ENCODE measurements at regions not wholly inside any gene's neighbourhood (a gene's known extent, or its start where the extent isn't known, plus 50 kb on each side); places are given as distances from the start of the nearest gene placed in this dataset.
"Not testable (repeated sequence)": the region's sequence is repeated elsewhere in the genome, so short reads cannot be mapped to it uniquely, and the experiment has no call there.

GRCh38 chr2:101581675-101582299 lies 106.9 kb upstream of the RFX8 start:
- no peak for TF ChIP-seq CTCF (IDR thresholded peaks at IDR 0.05; ENCODE audit: control insufficient read depth, extremely low read depth, insufficient read depth)
- no peak overlapping the region for H3K4me3 ChIP-seq (ENCODE audit: low read depth, low read length)
- DNase-seq (ENCODE audit: low read depth) = no peak

GRCh38 chr2:101580528-101580927 lies 105.6 kb upstream of the RFX8 start:
- no peak for DNase-seq (ENCODE audit: low read depth)
- H3K4me3 ChIP-seq (ENCODE audit: low read depth, low read length) = no peak overlapping the region
- TF ChIP-seq CTCF (IDR thresholded peaks at IDR 0.05; ENCODE audit: control insufficient read depth, extremely low read depth, insufficient read depth) = no peak

DNA sequence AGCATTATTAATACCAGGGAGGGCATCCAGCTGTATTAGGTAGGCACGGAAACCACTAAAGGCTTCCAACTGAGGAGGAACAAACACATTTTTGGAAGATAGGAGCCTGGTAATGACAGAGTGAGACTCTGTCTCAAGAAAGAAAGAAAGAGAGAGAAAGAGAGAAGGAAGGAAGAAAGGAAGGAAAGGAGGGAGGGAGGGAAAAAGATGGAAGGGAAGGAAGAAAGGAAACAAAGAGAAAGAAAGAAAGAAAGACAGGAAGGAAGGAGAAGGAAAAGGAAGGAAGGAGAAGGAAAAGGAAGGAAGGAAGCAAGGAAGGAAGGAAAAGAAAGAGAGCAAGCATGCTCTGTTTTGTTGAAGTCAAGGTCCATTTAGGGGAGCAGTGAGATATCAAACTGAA lies 103.8 kb upstream of the RFX8 start:
- DNase-seq (ENCODE audit: low read depth) = no peak
- no peak overlapping the region for H3K4me3 ChIP-seq (ENCODE audit: low read depth, low read length)
- no peak for TF ChIP-seq CTCF (IDR thresholded peaks at IDR 0.05; ENCODE audit: control insufficient read depth, extremely low read depth, insufficient read depth)

DNA sequence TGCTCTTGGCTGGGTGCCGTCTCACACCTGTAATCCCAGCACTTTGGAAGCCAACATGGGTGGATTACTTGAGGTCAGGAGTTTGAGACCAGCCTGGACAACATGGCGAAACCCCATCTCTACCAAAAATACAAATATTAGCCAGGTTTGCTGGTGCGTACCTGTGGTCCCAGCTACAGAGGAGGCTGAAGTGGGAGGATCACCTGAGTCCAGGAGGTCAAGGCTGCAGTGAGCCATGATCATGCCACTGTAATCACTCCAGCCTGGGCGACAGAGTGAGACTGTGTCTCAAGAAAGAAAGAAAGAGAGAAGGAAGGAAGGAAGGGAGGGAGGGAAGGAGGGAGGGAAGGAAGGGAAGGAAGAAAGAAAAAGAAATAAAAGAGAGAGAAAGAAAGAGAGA lies 103.2 kb upstream of the RFX8 start:
- not testable (repeated sequence) for H3K4me3 ChIP-seq (ENCODE audit: low read depth, low read length); DNase-seq (ENCODE audit: low read depth)

GRCh38 chr2:101577173-101577572 lies 102.3 kb upstream of the RFX8 start:
- DNase-seq (ENCODE audit: low read depth) = no peak
- no peak overlapping the region for H3K4me3 ChIP-seq (ENCODE audit: low read depth, low read length)
- no peak for TF ChIP-seq CTCF (IDR thresholded peaks at IDR 0.05; ENCODE audit: control insufficient read depth, extremely low read depth, insufficient read depth)

DNA sequence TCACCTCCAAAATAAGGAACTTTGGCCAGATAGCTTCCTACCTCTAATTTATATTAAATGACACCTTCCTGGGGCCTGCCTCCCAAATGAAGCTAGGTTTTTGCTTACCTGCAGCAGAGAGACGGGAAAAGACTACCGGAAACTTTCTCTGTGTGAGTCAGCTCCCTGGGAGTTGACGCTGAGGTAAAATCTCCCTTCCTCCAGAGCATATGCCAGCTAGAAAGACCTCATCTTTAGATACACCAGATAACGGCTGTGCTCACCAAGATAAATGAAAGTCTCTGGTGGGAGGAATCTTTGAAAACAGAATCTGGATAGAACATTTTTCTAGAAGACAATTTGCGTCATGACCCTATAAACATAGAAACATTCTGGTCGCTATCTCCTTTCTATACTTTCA lies 99.7 kb upstream of the RFX8 start:
- DNase-seq (ENCODE audit: low read depth) = no peak
- no peak for TF ChIP-seq CTCF (IDR thresholded peaks at IDR 0.05; ENCODE audit: control insufficient read depth, extremely low read depth, insufficient read depth)

DNA sequence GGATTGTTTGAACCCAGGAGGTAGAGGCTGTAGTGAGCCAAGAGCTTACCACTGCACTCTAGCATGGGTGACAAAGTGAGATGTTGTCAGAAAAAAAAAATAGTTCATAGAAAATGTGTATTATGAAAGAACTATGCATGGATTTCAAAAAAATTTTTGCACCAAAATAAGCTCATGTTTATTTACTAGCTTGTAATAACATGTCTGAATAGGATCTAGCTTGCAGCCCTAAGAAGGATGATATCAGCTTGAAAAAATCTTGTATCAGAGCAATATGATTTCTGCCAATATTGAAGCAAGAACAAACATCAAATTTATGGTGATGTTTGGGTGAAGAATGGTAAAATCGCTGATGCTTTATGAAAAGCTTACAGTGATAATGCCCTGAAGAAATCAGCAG lies 97.0 kb upstream of the RFX8 start:
- DNase-seq (ENCODE audit: low read depth) = no peak
- H3K4me3 ChIP-seq (ENCODE audit: low read depth, low read length) = no peak overlapping the region
- no peak for TF ChIP-seq CTCF (IDR thresholded peaks at IDR 0.05; ENCODE audit: control insufficient read depth, extremely low read depth, insufficient read depth)

More for the DNA sequence above, 99.7 kb upstream of the RFX8 start:
- H3K4me3 ChIP-seq (ENCODE audit: low read depth, low read length) = no peak overlapping the region
